ENCODE measurements at regions not wholly inside any gene's neighbourhood (a gene's known extent, or its start where the extent isn't known, plus 50 kb on each side); places are given as distances from the start of the nearest gene placed in this dataset.
A peak's percentile ranks its signal among the peaks of the same experiment; 100 is the strongest.

- peak; percentile 80 for DNase-seq (ENCODE audit: low read depth)
These were observed 57.0 kb upstream of the GRPEL1 start for GRCh38 chr4:7124689-7125442.

GRCh38 chr4:7121866-7122653 lies 54.2 kb upstream of the GRPEL1 start:
- Histone ChIP-seq H3K9ac (ENCODE audit: low read length) (no peak overlapping the region), H3K4me3 (ENCODE audit: low read length) (no peak overlapping the region), H3K4me1 (ENCODE audit: control insufficient read depth, insufficient read depth, low read length) (peaks cover 15% of the 10 kb centered on the region), H3K9me3 (ENCODE audit: control insufficient read depth, low read length) (peaks cover 9% of the 10 kb centered on the region), H3K36me3 (ENCODE audit: control insufficient read depth, insufficient read depth, low read length, severe bottlenecking) (no peaks in the 10 kb centered on the region), H3K27me3 (replicated peaks; ENCODE audit: control insufficient read depth, insufficient read depth, low read length) (peaks cover 19% of the 10 kb centered on the region)
- no peak for DNase-seq (ENCODE audit: low read depth)

More at GRCh38 chr4:7124689-7125442, 57.0 kb upstream of the GRPEL1 start:
- Histone ChIP-seq H3K9ac (ENCODE audit: low read length) (peak overlapping the region; percentile 9), H3K9me3 (ENCODE audit: control insufficient read depth, low read length) (no peaks in the 10 kb centered on the region), H3K4me1 (ENCODE audit: control insufficient read depth, insufficient read depth, low read length) (peaks cover 15% of the 10 kb centered on the region), H3K4me3 (ENCODE audit: low read length) (no peak overlapping the region), H3K27me3 (replicated peaks; ENCODE audit: control insufficient read depth, insufficient read depth, low read length) (no peaks in the 10 kb centered on the region), H3K36me3 (ENCODE audit: control insufficient read depth, insufficient read depth, low read length, severe bottlenecking) (no peaks in the 10 kb centered on the region)

GRCh38 chr4:7121174-7121573 lies 53.3 kb upstream of the GRPEL1 start:
- H3K9ac ChIP-seq (ENCODE audit: low read length) = no peak overlapping the region
- DNase-seq (ENCODE audit: low read depth) = no peak
- H3K27me3 ChIP-seq (replicated peaks; ENCODE audit: control insufficient read depth, insufficient read depth, low read length) = peaks cover 27% of the 10 kb centered on the region
- no peak overlapping the region for H3K4me3 ChIP-seq (ENCODE audit: low read length)
- H3K36me3 ChIP-seq (ENCODE audit: control insufficient read depth, insufficient read depth, low read length, severe bottlenecking) = no peaks in the 10 kb centered on the region
- H3K9me3 ChIP-seq (ENCODE audit: control insufficient read depth, low read length) = peaks cover 9% of the 10 kb centered on the region
- peaks cover 15% of the 10 kb centered on the region for H3K4me1 ChIP-seq (ENCODE audit: control insufficient read depth, insufficient read depth, low read length)

GRCh38 chr4:7120341-7120740 lies 52.5 kb upstream of the GRPEL1 start:
- Histone ChIP-seq H3K9ac (ENCODE audit: low read length) (no peak overlapping the region), H3K9me3 (ENCODE audit: control insufficient read depth, low read length) (peaks cover 9% of the 10 kb centered on the region), H3K4me1 (ENCODE audit: control insufficient read depth, insufficient read depth, low read length) (peaks cover 9% of the 10 kb centered on the region), H3K4me3 (ENCODE audit: low read length) (no peak overlapping the region), H3K36me3 (ENCODE audit: control insufficient read depth, insufficient read depth, low read length, severe bottlenecking) (no peaks in the 10 kb centered on the region), H3K27me3 (replicated peaks; ENCODE audit: control insufficient read depth, insufficient read depth, low read length) (peaks cover 33% of the 10 kb centered on the region)
- DNase-seq (ENCODE audit: low read depth) = no peak

GRCh38 chr4:7118013-7118832 lies 50.4 kb upstream of the GRPEL1 start:
- Histone ChIP-seq H3K9ac (ENCODE audit: low read length) (no peak overlapping the region), H3K36me3 (ENCODE audit: control insufficient read depth, insufficient read depth, low read length, severe bottlenecking) (no peaks in the 10 kb centered on the region), H3K4me1 (ENCODE audit: control insufficient read depth, insufficient read depth, low read length) (no peaks in the 10 kb centered on the region), H3K27me3 (replicated peaks; ENCODE audit: control insufficient read depth, insufficient read depth, low read length) (peaks cover 33% of the 10 kb centered on the region), H3K9me3 (ENCODE audit: control insufficient read depth, low read length) (peaks cover 9% of the 10 kb centered on the region), H3K4me3 (ENCODE audit: low read length) (no peak overlapping the region)
- DNase-seq (ENCODE audit: low read depth) = no peak
